Osteoblast (primary cell): ENCODE measurements at regions not wholly inside any gene's neighbourhood (a gene's known extent, or its start where the extent isn't known, plus 50 kb on each side); places are given as distances from the start of the nearest gene placed in this dataset.

Source experiments
- DNase-seq: peaks from one replicate; pipeline ENCODE4 v3.0.0; 2011; ENCODE audit warnings: low spot score, mixed read lengths; ENCODE audit not compliant: insufficient read length; ENCODE audit errors: missing footprints
- H2AFZ ChIP-seq: 2 replicates; pipeline ENCODE4 v1.6.0; 2011; ENCODE audit warnings: mild to moderate bottlenecking, low read length
- H3K27ac ChIP-seq: 2 replicates; pipeline ENCODE4 v1.5.1; 2011; ENCODE audit warnings: mild to moderate bottlenecking, low read depth, low read length, moderate library complexity
- H3K27me3 ChIP-seq: 2 replicates; pipeline ENCODE4 v1.6.0; 2012; ENCODE audit warnings: mild to moderate bottlenecking, control low read depth, inconsistent platforms, low read length, moderate library complexity; ENCODE audit not compliant: insufficient read depth
- H3K36me3 ChIP-seq: 2 replicates; pipeline ENCODE4 v1.5.1; 2011; ENCODE audit warnings: mild to moderate bottlenecking, low read length, control low read depth, moderate library complexity; ENCODE audit not compliant: insufficient read depth
- H3K4me1 ChIP-seq: 2 replicates; pipeline ENCODE4 v1.5.1; 2011; ENCODE audit warnings: mild to moderate bottlenecking, low read length, control low read depth, moderate library complexity; ENCODE audit not compliant: insufficient read depth
- H3K4me2 ChIP-seq: 2 replicates; pipeline ENCODE4 v1.6.0; 2011; ENCODE audit warnings: mild to moderate bottlenecking, low read length; ENCODE audit not compliant: insufficient read depth
- H3K4me3 ChIP-seq: fragments of 200-600 bp; sonication (generic); 3 replicates; pipeline ENCODE4 v1.5.1; 2012; ENCODE audit warnings: mild to moderate bottlenecking, low read length, inconsistent platforms; ENCODE audit not compliant: insufficient read depth
- H3K79me2 ChIP-seq: 2 replicates; pipeline ENCODE4 v1.6.0; 2012; ENCODE audit warnings: mild to moderate bottlenecking, low read length, control low read depth, inconsistent platforms; ENCODE audit not compliant: insufficient read depth
- H3K9me3 ChIP-seq: 2 replicates; pipeline ENCODE4 v1.5.1; 2011; ENCODE audit warnings: low read depth, low read length, control low read depth
- H4K20me1 ChIP-seq: 2 replicates; pipeline ENCODE4 v1.6.0; 2012; ENCODE audit warnings: mild to moderate bottlenecking, low read length, control low read depth; ENCODE audit not compliant: insufficient read depth
- TF ChIP-seq, protein P1 (sequence below): IDR thresholded peaks from 2 replicates; pipeline ENCODE4 v1.5.1; 2011; ENCODE audit warnings: mild to moderate bottlenecking, low read depth, low read length, moderate library complexity; ENCODE audit errors: extremely low read depth

DNA sequence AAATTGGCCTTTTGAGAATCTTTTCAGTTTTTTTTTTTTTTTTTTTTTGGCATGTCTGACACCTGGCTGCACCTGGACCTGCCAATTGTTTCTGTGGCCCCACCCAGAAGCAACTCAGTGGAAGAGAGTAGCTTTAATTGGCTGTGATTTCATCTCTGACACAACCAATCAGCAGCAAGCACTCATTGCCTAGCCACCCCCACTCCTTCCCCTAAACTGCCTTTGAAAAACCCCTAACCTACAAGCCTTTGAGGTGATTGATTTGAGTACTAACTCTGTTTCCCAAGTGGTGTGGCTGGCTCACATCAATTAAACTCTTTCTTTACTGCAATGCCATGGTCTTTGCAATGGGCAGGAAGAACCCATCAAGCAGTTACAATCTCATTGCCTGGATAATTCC is 98.2 kb upstream of the CHORDC1 start:
- Histone ChIP-seq H4K20me1 (no peaks in the 10 kb centered on the region), H3K4me3 (no peak overlapping the region), H3K9me3 (peaks cover 7% of the 10 kb centered on the region), H3K27ac (no peak overlapping the region), H3K79me2 (no peaks in the 10 kb centered on the region), H3K36me3 (no peaks in the 10 kb centered on the region), H3K4me2 (no peak overlapping the region), H3K27me3 (no peaks in the 10 kb centered on the region), H2AFZ (no peak overlapping the region), H3K4me1 (no peaks in the 10 kb centered on the region)
- TF ChIP-seq, protein P1, sequence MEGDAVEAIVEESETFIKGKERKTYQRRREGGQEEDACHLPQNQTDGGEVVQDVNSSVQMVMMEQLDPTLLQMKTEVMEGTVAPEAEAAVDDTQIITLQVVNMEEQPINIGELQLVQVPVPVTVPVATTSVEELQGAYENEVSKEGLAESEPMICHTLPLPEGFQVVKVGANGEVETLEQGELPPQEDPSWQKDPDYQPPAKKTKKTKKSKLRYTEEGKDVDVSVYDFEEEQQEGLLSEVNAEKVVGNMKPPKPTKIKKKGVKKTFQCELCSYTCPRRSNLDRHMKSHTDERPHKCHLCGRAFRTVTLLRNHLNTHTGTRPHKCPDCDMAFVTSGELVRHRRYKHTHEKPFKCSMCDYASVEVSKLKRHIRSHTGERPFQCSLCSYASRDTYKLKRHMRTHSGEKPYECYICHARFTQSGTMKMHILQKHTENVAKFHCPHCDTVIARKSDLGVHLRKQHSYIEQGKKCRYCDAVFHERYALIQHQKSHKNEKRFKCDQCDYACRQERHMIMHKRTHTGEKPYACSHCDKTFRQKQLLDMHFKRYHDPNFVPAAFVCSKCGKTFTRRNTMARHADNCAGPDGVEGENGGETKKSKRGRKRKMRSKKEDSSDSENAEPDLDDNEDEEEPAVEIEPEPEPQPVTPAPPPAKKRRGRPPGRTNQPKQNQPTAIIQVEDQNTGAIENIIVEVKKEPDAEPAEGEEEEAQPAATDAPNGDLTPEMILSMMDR, result no peak
- no peak for DNase-seq

DNA sequence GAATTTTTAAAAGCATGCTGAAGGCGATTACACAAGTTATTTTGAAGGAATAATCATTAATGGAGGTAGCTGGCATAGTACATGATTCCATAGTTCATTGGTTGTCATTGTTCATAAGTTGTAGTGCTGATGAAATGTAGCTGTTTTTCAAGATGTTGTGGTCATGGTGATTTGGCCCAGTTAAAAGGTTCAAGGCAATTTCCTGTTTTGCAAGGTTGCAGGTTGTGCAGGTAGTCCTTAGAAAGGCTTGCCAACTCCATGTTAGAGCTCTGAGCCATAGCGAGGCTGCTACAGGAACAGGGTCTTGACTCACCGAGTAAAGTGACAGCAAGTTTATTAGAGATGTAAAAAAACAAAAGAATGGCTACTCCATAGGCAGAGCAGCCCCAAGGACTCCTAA is 95.8 kb upstream of the CHORDC1 start:
- Histone ChIP-seq H3K4me1 (no peaks in the 10 kb centered on the region), H3K79me2 (no peaks in the 10 kb centered on the region), H2AFZ (no peak overlapping the region), H3K36me3 (no peaks in the 10 kb centered on the region), H3K27me3 (no peaks in the 10 kb centered on the region), H3K9me3 (peaks cover 7% of the 10 kb centered on the region), H3K4me3 (no peak overlapping the region), H3K4me2 (no peak overlapping the region), H3K27ac (no peak overlapping the region), H4K20me1 (no peaks in the 10 kb centered on the region)
- no peak for DNase-seq
- TF ChIP-seq, protein P1, result no peak

DNA sequence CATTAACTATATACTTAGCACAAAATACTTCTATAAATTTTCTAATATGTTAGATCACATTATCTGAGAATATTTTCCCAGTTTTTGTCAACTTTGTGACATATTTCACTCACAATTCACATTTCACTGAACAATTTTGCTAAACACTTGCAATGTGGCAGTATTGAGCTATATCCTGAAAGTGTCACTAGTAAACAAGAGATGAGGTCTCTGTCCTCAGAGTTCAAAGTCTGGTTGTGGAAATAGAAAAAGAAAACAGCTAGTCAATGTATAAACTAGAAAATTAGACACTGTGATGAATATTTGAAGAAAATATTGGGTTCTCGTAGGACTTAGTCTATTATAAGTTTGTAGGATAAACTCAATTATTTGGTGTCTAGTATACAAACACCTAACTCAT is 87.4 kb upstream of the CHORDC1 start:
- Histone ChIP-seq H3K9me3 (peaks cover 3% of the 10 kb centered on the region), H3K79me2 (no peaks in the 10 kb centered on the region), H3K4me2 (no peak overlapping the region), H3K27me3 (no peaks in the 10 kb centered on the region), H3K4me3 (no peak overlapping the region), H2AFZ (no peak overlapping the region), H4K20me1 (no peaks in the 10 kb centered on the region), H3K4me1 (no peaks in the 10 kb centered on the region), H3K27ac (no peak overlapping the region), H3K36me3 (no peaks in the 10 kb centered on the region)
- TF ChIP-seq, protein P1, result no peak
- no peak for DNase-seq

DNA sequence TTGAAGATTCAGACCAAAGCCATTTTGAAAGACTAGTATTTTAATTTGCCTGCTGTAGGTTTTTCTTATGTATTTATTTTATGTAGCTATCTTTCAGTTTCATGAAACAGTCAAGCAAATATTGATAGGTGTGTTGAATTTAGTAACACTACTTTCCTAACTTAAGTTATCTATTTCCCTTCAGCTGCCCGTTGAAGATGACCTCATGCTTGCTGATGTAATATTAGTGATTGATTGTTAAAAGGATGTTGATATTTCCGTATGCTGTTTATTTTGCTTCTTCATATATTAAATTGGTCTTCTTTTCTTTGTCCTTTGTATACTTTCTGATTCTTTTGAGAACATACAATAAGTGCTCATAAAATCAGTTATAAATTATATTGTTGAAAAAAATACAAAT is 86.8 kb upstream of the CHORDC1 start:
- Histone ChIP-seq H3K79me2 (no peaks in the 10 kb centered on the region), H3K9me3 (peaks cover 3% of the 10 kb centered on the region), H3K4me3 (no peak overlapping the region), H3K27me3 (no peaks in the 10 kb centered on the region), H3K4me1 (no peaks in the 10 kb centered on the region), H3K27ac (no peak overlapping the region), H4K20me1 (no peaks in the 10 kb centered on the region), H3K4me2 (no peak overlapping the region), H2AFZ (no peak overlapping the region), H3K36me3 (no peaks in the 10 kb centered on the region)
- no peak for DNase-seq
- TF ChIP-seq, protein P1, result no peak
